T-cell (primary cell): ENCODE measurements at regions not wholly inside any gene's neighbourhood (a gene's known extent, or its start where the extent isn't known, plus 50 kb on each side); places are given as distances from the start of the nearest gene placed in this dataset.

Experiments
- ATAC-seq, 4 experiments: fragments of 200-7000 bp in 3 of 4; fragments of 150-1000 bp in 1 of 4; cut with Tn5 transposase; replicated peaks in 1 of 4; 1 replicate in 3 of 4; 2 replicates in 1 of 4; pipeline ENCODE4 v1.10.0; 2021; ENCODE audit warnings: moderate library complexity in 3 of 4, mild to moderate bottlenecking in 2 of 4, moderate number of reproducible peaks in 1 of 4
- CTCF ChIA-PET, 2 donors: fragments of 300-600 bp; sonication (Branson Sonifier 250); formaldehyde crosslinking; loops; one replicate each; lab custom pipeline; 2022; ENCODE audit warnings: antibody characterized with exemption in 2 of 2; lab: Charles Lee
- POLR2A ChIA-PET, 2 donors: fragments of 300-600 bp; sonication (Branson Sonifier 250); formaldehyde crosslinking; loops; one replicate each; lab custom pipeline; 2022; ENCODE audit warnings: antibody characterized with exemption in 2 of 2; lab: Charles Lee
- DNase-seq, 35 experiments: peaks; one replicate each; pipeline versions ENCODE4 v3.0.0 to v3.0.0-alpha.2; 2013 to 2023
- H3K27ac ChIP-seq: one replicate; pipeline ENCODE4 v1.5.1; 2013; ENCODE audit warnings: low read length
- H3K27me3 ChIP-seq, 2 experiments: replicated peaks in 1 of 2; 1 replicate in 1 of 2; 2 replicates in 1 of 2; pipeline versions ENCODE4 v1.6.1 to v1.7.0; 2013; ENCODE audit warnings: low read length in 1 of 2, mixed read lengths in 1 of 2; ENCODE audit not compliant: control insufficient read depth in 2 of 2, insufficient read depth in 2 of 2; ENCODE audit errors: extremely low read depth in 1 of 2
- H3K36me3 ChIP-seq, 2 donors: 1 replicate in 1 of 2; 2 replicates in 1 of 2; pipeline versions ENCODE4 v1.6.1 to v1.7.0; 2013; ENCODE audit warnings: low read length in 1 of 2; ENCODE audit not compliant: control insufficient read depth in 2 of 2, insufficient read depth in 1 of 2; ENCODE audit errors: extremely low read depth in 1 of 2
- H3K4me1 ChIP-seq, 2 experiments: 1 replicate in 1 of 2; 2 replicates in 1 of 2; pipeline versions ENCODE4 v1.6.1 to v1.7.0; 2013; ENCODE audit warnings: low read length in 2 of 2, mixed read lengths in 1 of 2; ENCODE audit not compliant: insufficient read depth in 2 of 2, control insufficient read depth in 1 of 2; ENCODE audit errors: extremely low read depth in 1 of 2
- H3K4me3 ChIP-seq, 2 donors: 1 replicate in 1 of 2; 2 replicates in 1 of 2; pipeline versions ENCODE4 v1.5.1 to v1.7.0; 2013; ENCODE audit warnings: mild to moderate bottlenecking in 2 of 2, low read length in 1 of 2, moderate library complexity in 1 of 2; ENCODE audit not compliant: control insufficient read depth in 1 of 2; ENCODE audit errors: extremely low read depth in 1 of 2
- H3K9me3 ChIP-seq: 2 replicates; pipeline ENCODE4 v1.7.0; 2013
- H3K27ac Mint-ChIP-seq, 2 donors: one replicate each; pipeline ENCODE4 v1.8.0; 2020 to 2021; ENCODE audit warnings: mild to moderate bottlenecking in 2 of 2, mixed read lengths in 2 of 2
- H3K27me3 Mint-ChIP-seq, 2 donors: one replicate each; pipeline ENCODE4 v1.8.0; 2021 to 2022; ENCODE audit warnings: mixed read lengths in 2 of 2
- H3K36me3 Mint-ChIP-seq: one replicate; pipeline ENCODE4 v1.8.0; 2021; ENCODE audit warnings: mixed read lengths
- H3K4me1 Mint-ChIP-seq, 3 donors: one replicate each; pipeline ENCODE4 v1.8.0; 2020 to 2022; ENCODE audit warnings: mixed read lengths in 3 of 3, mild to moderate bottlenecking in 1 of 3
- H3K4me3 Mint-ChIP-seq, 3 donors: one replicate each; pipeline ENCODE4 v1.8.0; 2020 to 2022; ENCODE audit warnings: mild to moderate bottlenecking in 3 of 3, mixed read lengths in 3 of 3, moderate library complexity in 3 of 3
- H3K9me3 Mint-ChIP-seq, 3 donors: one replicate each; pipeline ENCODE4 v1.8.0; 2020 to 2022; ENCODE audit warnings: mixed read lengths in 3 of 3
- WGBS: methylation state at CpG from one replicate; pipeline ENCODE4 v1.1.5; 2013; ENCODE audit warnings: missing lambda C conversion rate; ENCODE audit not compliant: insufficient coverage; 5-methylcytosine and 5-hydroxymethylcytosine counted together

GRCh38 chr4:11002961-11003360 is 318.4 kb upstream of the CLNK start:
- H3K27ac Mint-ChIP-seq: no peak overlapping the region
- H3K4me3 ChIP-seq: no peak overlapping the region
- DNase-seq (no peak), ATAC-seq (no peak)
- CTCF ChIA-PET: no interaction called here
- no peaks in the 10 kb centered on the region for H3K27me3 ChIP-seq
- H3K4me1 ChIP-seq: peaks cover 2 to 19% of the 10 kb centered on the region in 2 experiments
- peaks cover 0 to 11% (median 8%) of the 10 kb centered on the region in 3 donors for H3K4me1 Mint-ChIP-seq
- peaks cover 0 to 4% of the 10 kb centered on the region in 2 donors for H3K27me3 Mint-ChIP-seq
- no peaks in the 10 kb centered on the region for H3K9me3 Mint-ChIP-seq
- H3K9me3 ChIP-seq: no peaks in the 10 kb centered on the region
- H3K36me3 Mint-ChIP-seq: no peaks in the 10 kb centered on the region
- WGBS: no CpG with 5 or more reads among the region's 2 CpGs
- no peak overlapping the region for H3K4me3 Mint-ChIP-seq
- POLR2A ChIA-PET: no interaction called here
- H3K27ac ChIP-seq: no peak overlapping the region
- H3K36me3 ChIP-seq: no peaks in the 10 kb centered on the region

DNA sequence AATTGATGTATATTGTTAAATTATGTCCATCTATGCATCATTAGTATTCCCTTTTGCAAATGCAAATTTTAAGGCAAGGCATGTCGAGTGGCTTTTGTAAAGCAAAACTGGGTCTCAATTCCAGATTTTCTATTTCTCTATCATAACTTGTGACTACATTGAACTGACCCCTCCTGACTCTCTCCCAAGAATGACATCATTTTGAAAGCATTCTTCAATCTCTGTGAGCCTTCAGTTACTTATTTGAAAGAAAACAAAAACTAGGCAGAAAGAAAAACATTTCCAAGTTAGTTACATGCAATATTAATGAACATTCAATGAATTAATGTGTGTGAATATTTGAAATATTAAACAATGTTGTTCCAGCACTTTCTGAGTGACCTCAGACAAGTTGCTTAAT is 314.3 kb upstream of the CLNK start:
- H3K4me1 ChIP-seq: no peaks in the 10 kb centered on the region
- 67% methylated on average over 1 of the region's 1 CpG for WGBS
- Mint-ChIP-seq H3K36me3 (no peaks in the 10 kb centered on the region), H3K4me1 (no peaks in the 10 kb centered on the region), H3K4me3 (no peak overlapping the region), H3K27ac (no peak overlapping the region), H3K9me3 (no peaks in the 10 kb centered on the region), H3K27me3 (peaks cover 0 to under 1% of the 10 kb centered on the region in 2 donors)
- ATAC-seq: no peak
- H3K27me3 ChIP-seq: no peaks in the 10 kb centered on the region
- H3K36me3 ChIP-seq: no peaks in the 10 kb centered on the region
- CTCF ChIA-PET: no interaction called here
- no peaks in the 10 kb centered on the region for H3K9me3 ChIP-seq
- POLR2A ChIA-PET: no interaction called here
- no peak overlapping the region for H3K27ac ChIP-seq
- DNase-seq: no peak
- H3K4me3 ChIP-seq: no peak overlapping the region

DNA sequence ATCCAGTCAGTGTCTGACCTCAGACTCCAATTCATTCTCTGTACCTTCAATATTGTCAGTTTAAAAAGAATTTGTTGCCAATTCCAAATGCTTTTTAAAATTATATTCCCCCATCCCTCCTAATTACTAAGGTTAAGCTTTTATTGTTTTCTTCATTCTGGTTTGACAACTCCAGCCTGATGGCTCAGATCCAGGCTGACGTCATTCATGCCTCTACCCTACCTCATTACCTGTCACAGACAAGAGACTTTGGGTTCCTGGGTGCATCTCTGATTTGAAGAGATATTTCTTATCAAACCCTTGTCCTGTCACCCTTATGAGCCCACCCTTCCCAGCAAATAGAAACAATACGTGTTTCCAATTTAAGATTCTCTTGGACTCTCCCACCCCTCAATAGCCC is 300.2 kb upstream of the CLNK start:
- Mint-ChIP-seq H3K36me3 (no peaks in the 10 kb centered on the region), H3K27me3 (no peaks in the 10 kb centered on the region), H3K4me3 (no peak overlapping the region), H3K4me1 (peaks cover 12 to 20% (median 17%) of the 10 kb centered on the region in 3 donors), H3K9me3 (no peaks in the 10 kb centered on the region), H3K27ac (no peak overlapping the region)
- Histone ChIP-seq H3K27ac (no peak overlapping the region), H3K27me3 (no peaks in the 10 kb centered on the region), H3K4me3 (no peak overlapping the region), H3K4me1 (peaks cover 2 to 10% of the 10 kb centered on the region in 2 experiments), H3K36me3 (no peaks in the 10 kb centered on the region), H3K9me3 (no peaks in the 10 kb centered on the region)
- ATAC-seq (no peak), DNase-seq (no peak)
- POLR2A ChIA-PET: no interaction called here
- CTCF ChIA-PET: no interaction called here
- WGBS: 83% methylated on average over 1 of the region's 2 CpGs

DNA sequence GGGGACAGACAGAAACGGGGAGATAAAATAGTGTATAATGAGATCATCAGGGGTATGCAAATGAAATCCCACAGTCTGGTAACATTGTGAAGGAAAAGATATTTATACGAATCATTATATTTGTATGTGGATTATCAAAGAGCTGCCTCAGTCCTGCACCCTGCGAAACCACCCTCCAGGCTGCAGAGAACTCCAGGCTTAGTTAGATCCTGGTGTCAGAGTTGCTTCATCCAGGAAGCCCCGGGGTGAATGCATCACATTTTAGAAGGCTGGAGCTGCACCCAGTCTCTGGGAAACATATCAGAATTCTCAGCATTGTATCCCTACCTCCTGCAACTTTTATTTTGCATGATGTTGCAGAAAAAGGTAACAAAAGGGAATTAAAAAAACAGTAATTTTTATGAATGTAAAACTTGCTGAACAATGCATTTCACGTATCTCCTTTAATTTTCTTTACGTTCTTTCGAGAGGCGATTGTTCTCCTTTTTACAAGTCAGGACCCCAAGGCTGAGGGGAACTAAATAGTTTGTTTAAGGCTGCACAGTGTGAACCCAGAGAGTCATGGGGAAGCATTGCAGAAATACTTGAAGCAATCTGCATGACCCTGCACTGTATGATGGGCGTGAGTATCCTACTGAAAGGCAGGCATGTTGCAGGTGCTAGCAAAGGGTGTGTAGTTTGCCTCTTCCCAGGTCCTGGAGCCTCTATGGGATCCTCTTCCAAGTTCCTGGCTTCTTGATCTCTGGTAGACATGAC is 299.5 kb upstream of the CLNK start:
- ATAC-seq (no peak), DNase-seq (no peak)
- no peak overlapping the region for H3K4me3 Mint-ChIP-seq
- H3K27me3 ChIP-seq: no peaks in the 10 kb centered on the region
- 93% methylated on average over 5 of the region's 9 CpGs for WGBS
- no peaks in the 10 kb centered on the region for H3K36me3 Mint-ChIP-seq
- ChIA-PET CTCF (no interaction called here), POLR2A (interaction anchor here in 1 of 2 donors (0.6 kb wide), 1 partner anchor 1759 kb away, joined by 10 read pairs; no protein-coding TSS in a partner anchor)
- H3K27ac Mint-ChIP-seq: no peak overlapping the region
- H3K36me3 ChIP-seq: no peaks in the 10 kb centered on the region
- H3K4me1 Mint-ChIP-seq: peaks cover 12 to 20% (median 17%) of the 10 kb centered on the region in 3 donors
- no peak overlapping the region for H3K27ac ChIP-seq
- no peak overlapping the region for H3K4me3 ChIP-seq
- no peaks in the 10 kb centered on the region for H3K9me3 ChIP-seq
- peaks cover 2 to 10% of the 10 kb centered on the region in 2 experiments for H3K4me1 ChIP-seq
- no peaks in the 10 kb centered on the region for H3K9me3 Mint-ChIP-seq
- no peaks in the 10 kb centered on the region for H3K27me3 Mint-ChIP-seq

DNA sequence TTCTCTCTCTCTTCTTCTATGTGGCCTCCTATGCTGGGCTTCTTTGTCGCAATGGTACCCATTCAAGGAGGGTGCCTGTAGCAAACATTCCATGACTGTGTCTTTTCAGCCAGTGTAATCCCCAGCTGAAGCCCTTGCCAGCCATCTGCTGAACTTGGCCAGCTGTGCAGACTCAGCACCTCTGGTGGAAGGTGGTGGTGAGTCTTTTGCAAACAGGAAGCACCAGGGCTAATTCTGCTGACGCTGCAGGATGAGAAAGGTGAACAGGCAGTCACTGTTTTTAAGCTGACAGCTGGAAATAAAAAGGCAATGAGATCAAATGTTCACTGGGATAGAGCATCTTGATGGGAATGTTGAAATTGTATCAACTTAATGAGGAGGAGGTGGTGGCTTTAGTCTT is 298.7 kb upstream of the CLNK start:
- CTCF ChIA-PET: no interaction called here
- Mint-ChIP-seq H3K4me3 (no peak overlapping the region), H3K27ac (no peak overlapping the region), H3K9me3 (no peaks in the 10 kb centered on the region), H3K4me1 (peaks cover 12 to 20% (median 17%) of the 10 kb centered on the region in 3 donors), H3K27me3 (no peaks in the 10 kb centered on the region), H3K36me3 (no peaks in the 10 kb centered on the region)
- no peak overlapping the region for H3K27ac ChIP-seq
- H3K36me3 ChIP-seq: no peaks in the 10 kb centered on the region
- ATAC-seq (peak in 2 of 4 experiments; percentile 40 to 43), DNase-seq (peak in 10 of 35 experiments; percentile 0 to 15 (median 7))
- peaks cover 2 to 10% of the 10 kb centered on the region in 2 experiments for H3K4me1 ChIP-seq
- no peaks in the 10 kb centered on the region for H3K27me3 ChIP-seq
- POLR2A ChIA-PET: no interaction called here
- no peaks in the 10 kb centered on the region for H3K9me3 ChIP-seq
- WGBS: 0% methylated on average over 1 of the region's 2 CpGs
- H3K4me3 ChIP-seq: no peak overlapping the region

DNA sequence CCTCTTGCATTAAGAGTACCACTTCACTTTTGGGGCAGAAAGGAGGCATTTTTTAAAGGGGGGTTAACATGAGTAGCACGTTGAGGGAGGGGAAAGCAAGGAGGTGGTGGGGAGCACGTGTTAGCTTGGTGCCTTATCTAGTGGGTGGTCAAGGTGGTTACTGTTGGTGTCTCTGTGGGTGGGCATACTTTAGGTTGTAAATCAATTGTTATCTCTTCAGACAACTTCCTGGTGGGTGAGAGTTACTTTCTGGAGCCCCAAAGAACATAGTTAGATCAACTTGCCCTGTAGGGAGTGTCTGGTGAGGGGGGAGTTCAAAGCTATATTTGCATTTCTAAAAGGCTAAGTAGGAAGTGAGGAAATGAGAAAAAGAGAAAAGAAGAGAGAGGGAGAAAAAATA is 297.7 kb upstream of the CLNK start:
- POLR2A ChIA-PET: no interaction called here
- no peak overlapping the region for H3K27ac Mint-ChIP-seq
- no peaks in the 10 kb centered on the region for H3K36me3 ChIP-seq
- H3K4me1 Mint-ChIP-seq: peaks cover 12 to 20% (median 17%) of the 10 kb centered on the region in 3 donors
- no peak overlapping the region for H3K4me3 ChIP-seq
- no peaks in the 10 kb centered on the region for H3K36me3 Mint-ChIP-seq
- 13% methylated on average over 2 of the region's 2 CpGs for WGBS
- H3K9me3 ChIP-seq: no peaks in the 10 kb centered on the region
- H3K4me1 ChIP-seq: peaks cover 2 to 10% of the 10 kb centered on the region in 2 experiments
- no peaks in the 10 kb centered on the region for H3K9me3 Mint-ChIP-seq
- no peak for ATAC-seq
- CTCF ChIA-PET: no interaction called here
- H3K27me3 Mint-ChIP-seq: no peaks in the 10 kb centered on the region
- no peaks in the 10 kb centered on the region for H3K27me3 ChIP-seq
- no peak for DNase-seq
- no peak overlapping the region for H3K27ac ChIP-seq
- H3K4me3 Mint-ChIP-seq: no peak overlapping the region
